ENCODE measurements at regions not wholly inside any gene's neighbourhood (a gene's known extent, or its start where the extent isn't known, plus 50 kb on each side); places are given as distances from the start of the nearest gene placed in this dataset.

GRCh38 chr6:16069671-16070070 lies 59.2 kb upstream of the MYLIP start (continued):
- TF ChIP-seq HMGXB4 (CRISPR knock-in tag; IDR thresholded peaks at IDR 0.05; ENCODE audit: borderline replicate concordance) (no peak), HDAC2 (IDR thresholded peaks at IDR 0.05) (no peak), EHF (CRISPR knock-in tag; IDR thresholded peaks at IDR 0.05) (no peak)

- no peak for ATAC-seq
- CTCF ChIA-PET = interaction anchor here (0.6 kb wide), 1 partner anchor 983 kb away, joined by 3 read pairs; no protein-coding TSS in a partner anchor
- 84% methylated on average over 31 of the region's 39 CpGs for WGBS (ENCODE audit: missing lambda C conversion rate)
Measured at GRCh38 chr6:16069222-16069621, 59.7 kb upstream of the MYLIP start.

GRCh38 chr6:16067568-16067967 lies 61.3 kb upstream of the MYLIP start:
- ATAC-seq = no peak
- H3K4me2 ChIP-seq = no peak overlapping the region
- no peak for DNase-seq (ENCODE audit: low read depth in 1 of 2, low spot score in 1 of 2)
- ChIA-PET CTCF (no interaction called here), POLR2A (no interaction called here)
- no peak overlapping the region for H3K4me3 ChIP-seq
- no peaks in the 10 kb centered on the region for H3K4me1 ChIP-seq
- TF ChIP-seq HOXB5 (CRISPR knock-in tag; IDR thresholded peaks at IDR 0.05) (no peak), ZNF302 (CRISPR knock-in tag; IDR thresholded peaks at IDR 0.05) (no peak), EP300 (IDR thresholded peaks at IDR 0.05) (no peak), ELK1 (IDR thresholded peaks at IDR 0.05; ENCODE audit: low read depth, low read length) (no peak), ESRRA (IDR thresholded peaks at IDR 0.05; ENCODE audit: borderline replicate concordance, low read length) (no peak), KDM5A (IDR thresholded peaks at IDR 0.05) (no peak), HOXA7 (CRISPR knock-in tag; IDR thresholded peaks at IDR 0.05) (no peak), PBX3 (IDR thresholded peaks at IDR 0.05) (no peak), KDM1A (IDR thresholded peaks at IDR 0.05; ENCODE audit: low read depth) (no peak), HES2 (IDR thresholded peaks at IDR 0.05) (no peak), RNF2 (IDR thresholded peaks at IDR 0.05; ENCODE audit: borderline replicate concordance, low read depth) (no peak), BHLHE40 (IDR thresholded peaks at IDR 0.05; ENCODE audit: low read depth, low read length) (no peak), SMC3 (IDR thresholded peaks at IDR 0.05) (no peak), MAX (IDR thresholded peaks at IDR 0.05) (no peak), RCOR1 (IDR thresholded peaks at IDR 0.05; ENCODE audit: low read depth, low read length) (no peak), ATOH8 (CRISPR knock-in tag; IDR thresholded peaks at IDR 0.05; ENCODE audit: low read depth) (no peak), ZFP36 (IDR thresholded peaks at IDR 0.05; ENCODE audit: borderline replicate concordance, partially characterized antibody) (no peak), TP53 (CRISPR knock-in tag; IDR thresholded peaks at IDR 0.05) (no peak)
- no peak overlapping the region for H3K27ac ChIP-seq
- WGBS (ENCODE audit: missing lambda C conversion rate) = 14% methylated on average over 3 of the region's 3 CpGs
- no peaks in the 10 kb centered on the region for H3K9me3 ChIP-seq
- no peak for FAIRE-seq

More at GRCh38 chr6:16069222-16069621, 59.7 kb upstream of the MYLIP start:
- TF ChIP-seq HOXB13 (CRISPR knock-in tag; IDR thresholded peaks at IDR 0.05; ENCODE audit: low read depth) = no peak
- TF ChIP-seq NR3C1 (IDR thresholded peaks at IDR 0.05) = no peak
- FAIRE-seq (no peak), DNase-seq (ENCODE audit: low read depth in 1 of 2, low spot score in 1 of 2) (no peak)
- no peak overlapping the region for H3K4me2 ChIP-seq
- no peaks in the 10 kb centered on the region for H3K4me1 ChIP-seq
- POLR2A ChIA-PET = no interaction called here
- no peak overlapping the region for H3K27ac ChIP-seq
- H3K4me3 ChIP-seq = no peak overlapping the region
- H3K9me3 ChIP-seq = no peaks in the 10 kb centered on the region

Data from A549 (cell line).